Prostate gland (tissue), 2 donors: ENCODE measurements at regions not wholly inside any gene's neighbourhood (a gene's known extent, or its start where the extent isn't known, plus 50 kb on each side); places are given as distances from the start of the nearest gene placed in this dataset.
"Not testable (repeated sequence)": the region's sequence is repeated elsewhere in the genome, so short reads cannot be mapped to it uniquely, and the experiment has no call there.

ENCODE experiments used
- POLR2A ChIP-seq: fragments of 450-650 bp; IDR thresholded peaks from one replicate; pipeline ENCODE4 v1.6.1; 2016; ENCODE audit warnings: antibody characterized with exemption, mild to moderate bottlenecking
- POLR2AphosphoS5 ChIP-seq: sonication (generic); formaldehyde crosslinking; IDR thresholded peaks from one replicate; pipeline ENCODE4 v1.6.1; 2017; ENCODE audit warnings: antibody characterized with exemption
- TF ChIP-seq, protein P1 (sequence below), 4 experiments: fragments of 200-600 bp in 2 of 4; fragments of 450-650 bp in 2 of 4; sonication (generic) in 2 of 4; IDR thresholded peaks; 1 replicate in 3 of 4; 2 replicates in 1 of 4; pipeline ENCODE4 v1.5.1; 2016 to 2019; ENCODE audit warnings: antibody characterized with exemption in 4 of 4, mild to moderate bottlenecking in 2 of 4, moderate library complexity in 2 of 4

DNA sequence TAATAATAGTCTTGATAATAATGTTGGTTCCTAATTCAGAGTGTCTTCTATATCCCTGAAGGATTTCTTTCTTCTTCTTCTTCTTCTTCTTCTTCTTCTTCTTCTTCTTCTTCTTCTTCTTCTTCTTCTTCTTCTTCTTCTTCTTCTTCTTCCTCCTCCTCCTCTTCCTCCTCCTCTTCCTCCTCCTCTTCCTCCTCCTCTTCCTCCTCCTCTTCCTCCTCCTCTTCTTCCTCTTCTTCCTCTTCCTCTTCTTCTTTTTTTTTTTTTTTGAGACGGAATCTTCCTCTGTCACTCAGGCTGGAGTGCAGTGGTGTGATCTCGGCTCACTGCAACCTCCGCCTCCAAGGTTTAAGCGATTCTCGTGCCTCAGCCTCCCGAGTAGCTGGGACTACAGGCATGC, 242.8 kb upstream of the CPHXL start:
- TF ChIP-seq POLR2A, POLR2AphosphoS5: not testable (repeated sequence)
- TF ChIP-seq, protein P1, sequence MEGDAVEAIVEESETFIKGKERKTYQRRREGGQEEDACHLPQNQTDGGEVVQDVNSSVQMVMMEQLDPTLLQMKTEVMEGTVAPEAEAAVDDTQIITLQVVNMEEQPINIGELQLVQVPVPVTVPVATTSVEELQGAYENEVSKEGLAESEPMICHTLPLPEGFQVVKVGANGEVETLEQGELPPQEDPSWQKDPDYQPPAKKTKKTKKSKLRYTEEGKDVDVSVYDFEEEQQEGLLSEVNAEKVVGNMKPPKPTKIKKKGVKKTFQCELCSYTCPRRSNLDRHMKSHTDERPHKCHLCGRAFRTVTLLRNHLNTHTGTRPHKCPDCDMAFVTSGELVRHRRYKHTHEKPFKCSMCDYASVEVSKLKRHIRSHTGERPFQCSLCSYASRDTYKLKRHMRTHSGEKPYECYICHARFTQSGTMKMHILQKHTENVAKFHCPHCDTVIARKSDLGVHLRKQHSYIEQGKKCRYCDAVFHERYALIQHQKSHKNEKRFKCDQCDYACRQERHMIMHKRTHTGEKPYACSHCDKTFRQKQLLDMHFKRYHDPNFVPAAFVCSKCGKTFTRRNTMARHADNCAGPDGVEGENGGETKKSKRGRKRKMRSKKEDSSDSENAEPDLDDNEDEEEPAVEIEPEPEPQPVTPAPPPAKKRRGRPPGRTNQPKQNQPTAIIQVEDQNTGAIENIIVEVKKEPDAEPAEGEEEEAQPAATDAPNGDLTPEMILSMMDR (IDR thresholded peaks at IDR 0.05): not testable (repeated sequence)
